ENCODE measurements at regions not wholly inside any gene's neighbourhood (a gene's known extent, or its start where the extent isn't known, plus 50 kb on each side); places are given as distances from the start of the nearest gene placed in this dataset.

DNA sequence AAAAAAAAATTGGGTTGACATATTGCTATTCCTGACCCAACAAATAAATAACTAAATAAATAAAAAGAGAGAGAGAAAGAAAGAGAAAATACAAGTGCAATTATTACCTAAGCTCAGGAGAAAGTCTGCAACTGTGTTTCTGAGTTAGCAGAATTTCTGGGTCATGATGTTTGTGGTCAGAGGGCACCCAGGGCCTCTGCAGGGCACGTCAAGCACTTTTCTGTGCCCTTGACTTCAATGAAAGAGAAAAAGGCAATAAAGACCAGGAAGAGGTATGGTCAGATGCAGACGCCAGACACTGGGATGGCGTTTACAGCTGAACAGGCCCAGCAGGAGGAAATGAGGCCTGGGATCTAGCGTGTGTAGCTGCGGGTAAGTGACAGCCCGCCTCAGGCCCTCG, 160.9 kb upstream of the GDF10 start:
- no peaks in the 10 kb centered on the region for H3K4me1 ChIP-seq
- no peaks in the 10 kb centered on the region for H3K9me3 ChIP-seq
- no peaks in the 10 kb centered on the region for H3K27me3 ChIP-seq
- no peak for DNase-seq (ENCODE audit: low spot score in 2 of 2)
- WGBS, 2 donors: 64 to 70% methylated on average over 7 of the region's 7 CpGs
- no peak overlapping the region for H3K4me3 ChIP-seq
- TF ChIP-seq POLR2A (IDR thresholded peaks at IDR 0.05) (no peak), EP300 (IDR thresholded peaks at IDR 0.05) (no peak)
- TF ChIP-seq, protein P1, sequence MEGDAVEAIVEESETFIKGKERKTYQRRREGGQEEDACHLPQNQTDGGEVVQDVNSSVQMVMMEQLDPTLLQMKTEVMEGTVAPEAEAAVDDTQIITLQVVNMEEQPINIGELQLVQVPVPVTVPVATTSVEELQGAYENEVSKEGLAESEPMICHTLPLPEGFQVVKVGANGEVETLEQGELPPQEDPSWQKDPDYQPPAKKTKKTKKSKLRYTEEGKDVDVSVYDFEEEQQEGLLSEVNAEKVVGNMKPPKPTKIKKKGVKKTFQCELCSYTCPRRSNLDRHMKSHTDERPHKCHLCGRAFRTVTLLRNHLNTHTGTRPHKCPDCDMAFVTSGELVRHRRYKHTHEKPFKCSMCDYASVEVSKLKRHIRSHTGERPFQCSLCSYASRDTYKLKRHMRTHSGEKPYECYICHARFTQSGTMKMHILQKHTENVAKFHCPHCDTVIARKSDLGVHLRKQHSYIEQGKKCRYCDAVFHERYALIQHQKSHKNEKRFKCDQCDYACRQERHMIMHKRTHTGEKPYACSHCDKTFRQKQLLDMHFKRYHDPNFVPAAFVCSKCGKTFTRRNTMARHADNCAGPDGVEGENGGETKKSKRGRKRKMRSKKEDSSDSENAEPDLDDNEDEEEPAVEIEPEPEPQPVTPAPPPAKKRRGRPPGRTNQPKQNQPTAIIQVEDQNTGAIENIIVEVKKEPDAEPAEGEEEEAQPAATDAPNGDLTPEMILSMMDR (IDR thresholded peaks at IDR 0.05): no peak
- no peaks in the 10 kb centered on the region for H3K36me3 ChIP-seq
- H3K27ac ChIP-seq: no peak overlapping the region

DNA sequence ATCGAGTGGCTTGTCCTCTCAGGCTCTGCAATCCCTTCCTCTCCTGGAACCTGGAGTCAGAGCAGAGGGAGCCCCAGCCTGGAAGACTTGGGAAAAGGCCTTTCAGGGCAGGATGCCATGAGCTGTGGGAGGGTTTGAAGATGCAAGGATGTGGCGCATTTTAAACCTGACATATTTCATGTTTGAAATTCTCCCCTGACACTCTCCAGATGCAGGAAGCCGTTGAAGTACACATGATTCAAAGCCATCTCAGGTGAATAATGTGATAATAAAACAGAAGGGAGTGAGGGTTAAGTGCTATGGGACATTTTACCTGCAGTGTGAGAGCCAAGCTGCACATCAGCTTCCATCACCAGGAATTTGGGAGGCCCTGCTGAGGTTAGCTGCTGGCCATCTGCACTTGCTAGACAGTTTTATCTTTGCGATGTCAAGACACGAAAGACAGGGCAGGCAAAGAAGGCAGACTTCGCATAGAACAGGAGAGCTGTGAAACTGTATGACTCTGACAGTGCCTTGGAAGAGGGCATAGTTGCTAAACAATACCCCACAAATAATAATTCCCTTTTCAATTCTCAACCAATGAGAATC, 159.1 kb upstream of the GDF10 start:
- H3K4me3 ChIP-seq: no peak overlapping the region
- TF ChIP-seq, protein P1 (IDR thresholded peaks at IDR 0.05): no peak
- TF ChIP-seq POLR2A (IDR thresholded peaks at IDR 0.05): no peak
- no peak for TF ChIP-seq EP300 (IDR thresholded peaks at IDR 0.05)
- no peaks in the 10 kb centered on the region for H3K9me3 ChIP-seq
- H3K36me3 ChIP-seq: no peaks in the 10 kb centered on the region
- H3K27ac ChIP-seq: no peak overlapping the region
- WGBS, 2 donors: 88 to 90% methylated on average over 6 of the region's 6 CpGs
- no peaks in the 10 kb centered on the region for H3K4me1 ChIP-seq
- DNase-seq (ENCODE audit: low spot score in 2 of 2): no peak
- H3K27me3 ChIP-seq: no peaks in the 10 kb centered on the region

DNA sequence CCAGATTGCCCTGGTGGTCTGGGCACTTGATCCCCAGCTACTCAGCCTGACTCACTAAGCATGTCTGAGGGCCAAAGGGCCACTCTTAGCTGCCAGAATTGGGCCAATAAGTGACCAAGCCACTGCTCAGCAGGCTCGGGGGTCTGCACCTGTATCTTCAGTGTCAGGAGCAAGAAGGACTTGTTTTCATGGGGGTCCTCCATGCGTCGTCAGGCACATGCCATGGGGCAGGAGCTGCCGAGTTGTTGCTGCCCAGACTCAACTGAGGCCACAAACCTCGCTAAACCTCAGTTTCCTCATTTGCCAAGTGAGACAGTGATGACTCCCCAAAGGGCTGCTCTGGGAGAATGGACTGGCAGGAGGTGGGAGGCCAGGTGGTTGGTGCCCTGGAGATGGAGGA, 158.6 kb upstream of the GDF10 start:
- H3K36me3 ChIP-seq: no peaks in the 10 kb centered on the region
- TF ChIP-seq POLR2A (IDR thresholded peaks at IDR 0.05): no peak
- TF ChIP-seq, protein P1 (IDR thresholded peaks at IDR 0.05): no peak
- TF ChIP-seq EP300 (IDR thresholded peaks at IDR 0.05): no peak
- H3K4me1 ChIP-seq: no peaks in the 10 kb centered on the region
- no peaks in the 10 kb centered on the region for H3K9me3 ChIP-seq
- 94% methylated on average over 3 to 5 of the region's 5 CpGs for WGBS, 2 donors
- no peaks in the 10 kb centered on the region for H3K27me3 ChIP-seq
- no peak overlapping the region for H3K27ac ChIP-seq
- no peak overlapping the region for H3K4me3 ChIP-seq
- DNase-seq (ENCODE audit: low spot score in 2 of 2): no peak

DNA sequence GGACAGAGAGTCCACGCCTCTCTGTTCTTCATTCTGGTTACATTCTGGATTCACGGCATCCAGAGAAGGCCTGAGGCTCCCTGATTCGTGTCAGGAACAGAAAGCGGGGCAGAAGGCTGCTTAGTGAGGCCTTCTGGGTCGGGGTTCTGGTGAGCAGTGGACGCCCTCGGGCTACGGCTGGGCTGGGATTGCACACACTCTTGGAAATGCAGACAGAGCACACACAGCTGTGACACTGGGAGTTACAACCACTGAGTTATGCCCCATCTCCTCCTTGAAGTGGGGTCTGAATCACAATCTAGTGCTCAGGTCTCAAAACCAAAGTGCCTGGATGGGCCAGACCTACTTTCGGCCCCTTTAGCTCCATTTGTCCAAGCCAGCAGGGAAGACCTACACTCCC, 156.9 kb upstream of the GDF10 start:
- H3K4me1 ChIP-seq: no peaks in the 10 kb centered on the region
- H3K4me3 ChIP-seq: no peak overlapping the region
- H3K36me3 ChIP-seq: no peaks in the 10 kb centered on the region
- H3K27ac ChIP-seq: no peak overlapping the region
- H3K27me3 ChIP-seq: no peaks in the 10 kb centered on the region
- TF ChIP-seq, protein P1 (IDR thresholded peaks at IDR 0.05): no peak
- no peak for TF ChIP-seq EP300 (IDR thresholded peaks at IDR 0.05)
- no peaks in the 10 kb centered on the region for H3K9me3 ChIP-seq
- DNase-seq (ENCODE audit: low spot score in 2 of 2): no peak
- 88% methylated on average over 4 to 9 of the region's 9 CpGs for WGBS, 2 donors

DNA sequence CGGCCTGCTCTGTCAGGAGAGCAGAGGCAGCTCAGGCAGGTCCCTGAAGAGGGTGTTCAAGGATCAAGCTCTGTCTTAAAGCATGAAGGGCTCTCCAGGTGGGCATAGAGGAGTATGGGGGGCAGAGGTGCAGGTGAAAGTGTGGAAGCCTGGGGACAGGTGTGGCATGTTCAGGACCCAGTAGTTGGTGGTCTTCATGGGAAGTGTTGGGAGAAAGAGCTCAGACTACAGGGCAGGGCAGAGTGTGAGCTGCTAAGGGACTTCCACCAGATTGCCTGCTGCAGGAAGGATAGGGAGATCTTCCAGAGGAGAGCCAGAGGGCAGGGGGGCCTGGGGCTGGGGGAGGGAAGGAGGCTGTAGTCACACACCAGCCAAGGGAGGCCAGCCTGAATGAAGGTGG, 156.5 kb upstream of the GDF10 start:
- Histone ChIP-seq H3K36me3 (no peaks in the 10 kb centered on the region), H3K27me3 (no peaks in the 10 kb centered on the region), H3K27ac (no peak overlapping the region), H3K4me3 (no peak overlapping the region), H3K9me3 (no peaks in the 10 kb centered on the region), H3K4me1 (no peaks in the 10 kb centered on the region)
- 73 to 100% methylated on average over 1 of the region's 1 CpG for WGBS, 2 donors
- TF ChIP-seq EP300 (IDR thresholded peaks at IDR 0.05) (no peak), POLR2A (IDR thresholded peaks at IDR 0.05) (no peak)
- TF ChIP-seq, protein P1 (IDR thresholded peaks at IDR 0.05): no peak
- no peak for DNase-seq (ENCODE audit: low spot score in 2 of 2)
